ENCODE measurements at regions not wholly inside any gene's neighbourhood (a gene's known extent, or its start where the extent isn't known, plus 50 kb on each side); places are given as distances from the start of the nearest gene placed in this dataset.

GRCh38 chr16:73616770-73617169 is 568.8 kb upstream of the ZFHX3 start:
- TF ChIP-seq, protein P1, sequence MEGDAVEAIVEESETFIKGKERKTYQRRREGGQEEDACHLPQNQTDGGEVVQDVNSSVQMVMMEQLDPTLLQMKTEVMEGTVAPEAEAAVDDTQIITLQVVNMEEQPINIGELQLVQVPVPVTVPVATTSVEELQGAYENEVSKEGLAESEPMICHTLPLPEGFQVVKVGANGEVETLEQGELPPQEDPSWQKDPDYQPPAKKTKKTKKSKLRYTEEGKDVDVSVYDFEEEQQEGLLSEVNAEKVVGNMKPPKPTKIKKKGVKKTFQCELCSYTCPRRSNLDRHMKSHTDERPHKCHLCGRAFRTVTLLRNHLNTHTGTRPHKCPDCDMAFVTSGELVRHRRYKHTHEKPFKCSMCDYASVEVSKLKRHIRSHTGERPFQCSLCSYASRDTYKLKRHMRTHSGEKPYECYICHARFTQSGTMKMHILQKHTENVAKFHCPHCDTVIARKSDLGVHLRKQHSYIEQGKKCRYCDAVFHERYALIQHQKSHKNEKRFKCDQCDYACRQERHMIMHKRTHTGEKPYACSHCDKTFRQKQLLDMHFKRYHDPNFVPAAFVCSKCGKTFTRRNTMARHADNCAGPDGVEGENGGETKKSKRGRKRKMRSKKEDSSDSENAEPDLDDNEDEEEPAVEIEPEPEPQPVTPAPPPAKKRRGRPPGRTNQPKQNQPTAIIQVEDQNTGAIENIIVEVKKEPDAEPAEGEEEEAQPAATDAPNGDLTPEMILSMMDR (conservative IDR thresholded peaks at IDR 0.05) = no peak
- TF ChIP-seq ZFX (IDR thresholded peaks at IDR 0.05) = no peak
- H3K27ac ChIP-seq = no peak overlapping the region

DNA sequence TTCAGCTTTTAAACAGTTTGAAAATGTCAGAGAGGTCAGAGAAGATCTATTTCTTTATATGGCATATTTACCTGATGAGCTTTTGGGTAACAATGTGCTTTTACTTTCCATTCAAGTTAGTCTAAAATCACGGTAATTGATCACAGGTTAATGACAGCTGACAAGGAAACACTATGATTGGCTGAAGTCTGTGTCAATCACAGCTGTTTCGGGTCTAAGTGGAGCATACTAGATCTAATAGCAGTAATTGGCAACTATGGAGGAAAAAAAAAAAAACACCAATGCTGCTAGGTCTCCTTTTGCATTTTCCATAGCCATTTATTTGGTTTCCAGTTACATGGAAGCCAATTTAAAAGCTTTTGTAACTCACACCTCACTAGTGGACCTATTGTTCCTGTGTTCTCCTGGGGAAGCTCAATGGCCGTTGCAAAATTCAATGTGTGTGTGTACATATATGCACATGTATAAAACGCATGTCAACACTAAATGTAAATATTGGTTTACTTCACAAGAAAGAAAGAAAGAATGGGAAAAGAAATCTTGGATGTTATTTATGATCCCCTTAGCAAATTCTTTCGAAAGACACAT is 568.3 kb upstream of the ZFHX3 start:
- TF ChIP-seq, protein P1 (conservative IDR thresholded peaks at IDR 0.05) = no peak
- no peak for TF ChIP-seq ZFX (IDR thresholded peaks at IDR 0.05)
- no peak overlapping the region for H3K27ac ChIP-seq

- no peak for TF ChIP-seq ZFX (IDR thresholded peaks at IDR 0.05)
- TF ChIP-seq, protein P1 (conservative IDR thresholded peaks at IDR 0.05) = no peak
- H3K27ac ChIP-seq = no peak overlapping the region
These were observed 567.4 kb upstream of the ZFHX3 start for GRCh38 chr16:73615071-73615940.

DNA sequence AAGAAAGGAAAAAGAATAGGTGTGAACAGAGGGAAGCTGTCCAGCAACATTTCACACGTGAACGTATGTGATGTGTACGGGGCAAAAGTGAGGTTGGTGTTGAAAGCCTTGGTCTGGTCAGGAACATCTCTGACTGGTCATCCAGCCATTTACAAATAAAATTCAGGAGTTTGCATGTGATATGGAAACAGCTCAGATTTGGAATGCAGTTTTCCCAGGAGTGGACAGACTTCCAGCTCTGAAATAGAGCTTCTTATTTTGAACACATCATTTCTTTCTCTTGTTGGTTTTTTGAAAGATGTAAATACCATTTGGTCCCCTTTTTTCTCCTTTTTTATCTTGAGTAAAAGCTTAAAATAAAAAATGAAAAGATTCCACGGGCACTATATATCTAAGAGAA is 566.2 kb upstream of the ZFHX3 start:
- TF ChIP-seq ZFX (IDR thresholded peaks at IDR 0.05) = no peak
- TF ChIP-seq, protein P1 (conservative IDR thresholded peaks at IDR 0.05) = no peak
- H3K27ac ChIP-seq = no peak overlapping the region

DNA sequence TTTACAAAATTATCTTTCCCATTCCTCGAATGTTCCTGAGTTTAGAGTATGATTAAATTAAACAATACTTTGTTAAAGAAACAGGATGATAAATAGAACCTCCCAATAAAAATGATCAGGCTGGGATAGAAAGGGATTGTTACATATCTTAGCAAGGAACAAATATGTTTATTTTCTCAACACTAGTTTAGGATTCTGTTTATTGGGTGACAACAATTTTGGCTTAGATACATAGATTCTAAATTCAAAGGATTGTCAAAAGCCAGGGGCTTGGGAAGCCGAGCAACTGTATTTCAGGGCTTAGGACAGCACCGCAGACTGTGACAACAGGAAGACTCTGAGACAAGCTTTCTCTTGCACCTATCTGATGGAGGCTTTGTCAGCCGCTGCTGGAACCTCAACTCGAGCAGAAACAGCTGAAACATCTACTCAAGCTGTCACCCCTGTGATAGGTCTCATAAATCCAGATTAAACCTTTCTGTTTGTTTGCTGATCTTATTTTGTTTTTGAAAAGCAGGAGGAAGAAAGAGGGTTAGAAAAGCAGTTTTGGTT is 562.8 kb upstream of the ZFHX3 start:
- H3K27ac ChIP-seq = no peak overlapping the region
- no peak for TF ChIP-seq ZFX (IDR thresholded peaks at IDR 0.05)
- TF ChIP-seq, protein P1 (conservative IDR thresholded peaks at IDR 0.05) = no peak

GRCh38 chr16:73610160-73610559 is 562.2 kb upstream of the ZFHX3 start:
- no peak overlapping the region for H3K27ac ChIP-seq
- TF ChIP-seq ZFX (IDR thresholded peaks at IDR 0.05) = no peak
- TF ChIP-seq, protein P1 (conservative IDR thresholded peaks at IDR 0.05) = no peak

DNA sequence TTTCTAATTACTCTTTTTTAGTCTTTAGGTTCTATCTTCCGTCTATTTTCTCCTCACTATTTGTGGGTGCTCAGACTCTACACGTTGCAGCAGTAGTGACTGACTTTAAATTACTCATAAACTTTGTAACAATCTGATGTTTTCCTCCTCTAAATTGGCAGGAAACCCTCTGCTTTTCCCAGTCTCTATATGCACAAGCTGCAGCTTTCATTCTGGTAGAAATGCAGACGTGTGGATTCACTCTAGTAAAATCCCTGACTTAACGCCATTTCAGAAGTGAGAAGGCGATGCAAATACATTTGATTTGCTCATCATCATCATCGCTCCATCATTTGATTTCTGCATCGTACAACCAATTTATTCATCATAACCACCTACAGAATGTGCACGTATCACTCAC is 561.0 kb upstream of the ZFHX3 start:
- TF ChIP-seq ZFX (IDR thresholded peaks at IDR 0.05) = no peak
- TF ChIP-seq, protein P1 (conservative IDR thresholded peaks at IDR 0.05) = no peak
- H3K27ac ChIP-seq = no peak overlapping the region

Data from C4-2B (cell line).